Panc1 (cell line): ENCODE measurements at regions not wholly inside any gene's neighbourhood (a gene's known extent, or its start where the extent isn't known, plus 50 kb on each side); places are given as distances from the start of the nearest gene placed in this dataset.

Source experiments
- ATAC-seq: fragments of 200-7000 bp; cut with Tn5 transposase; 2 replicates; pipeline ENCODE4 v1.9.1; 2020; ENCODE audit warnings: mild to moderate bottlenecking, moderate library complexity
- BruUV-seq: library from RNA; stranded (reverse); fragments of 400-500 nt; replicated peaks from 2 replicates; lab custom pipeline; 2021; lab: Mats Ljungman, UMichigan
- CTCF ChIA-PET: fragments of 300-600 bp; sonication (Branson Sonifier 250); formaldehyde crosslinking; loops from one replicate; lab custom pipeline; 2022; ENCODE audit warnings: antibody characterized with exemption; lab: Charles Lee
- POLR2A ChIA-PET: fragments of 300-600 bp; sonication (Branson Sonifier 250); formaldehyde crosslinking; loops from one replicate; lab custom pipeline; 2022; ENCODE audit warnings: antibody characterized with exemption; lab: Charles Lee
- DNase-seq: peaks from one replicate; pipeline ENCODE4 v3.0.0-alpha.2; 2010; ENCODE audit warnings: low read depth, low spot score
- H3K27ac ChIP-seq: 2 replicates; pipeline ENCODE4 v1.5.1; 2011; ENCODE audit warnings: mild to moderate bottlenecking, low read length, inconsistent platforms
- H3K27me3 ChIP-seq: fragments of 200-500 bp; sonication (Bioruptor generic); 2 replicates; pipeline ENCODE4 v1.6.0; 2014; ENCODE audit warnings: low read length, inconsistent platforms; ENCODE audit not compliant: control insufficient read depth, insufficient read depth
- H3K36me3 ChIP-seq: fragments of 200-500 bp; sonication (Bioruptor generic); 2 replicates; pipeline ENCODE4 v1.5.1; 2014; ENCODE audit warnings: inconsistent platforms, mild to moderate bottlenecking, low read length, moderate library complexity; ENCODE audit not compliant: control insufficient read depth, insufficient read depth
- H3K4me1 ChIP-seq: 2 replicates; pipeline ENCODE4 v1.5.1; 2011; ENCODE audit warnings: inconsistent platforms, mild to moderate bottlenecking, low read length, moderate library complexity; ENCODE audit not compliant: control insufficient read depth, insufficient read depth
- H3K4me3 ChIP-seq, 2 experiments: 2 replicates each; pipeline ENCODE4 v1.5.1; 2011 to 2012; ENCODE audit warnings: low read depth in 2 of 2, low read length in 2 of 2, mild to moderate bottlenecking in 2 of 2, inconsistent platforms in 1 of 2, moderate library complexity in 1 of 2
- H3K9me3 ChIP-seq: fragments of 200-500 bp; sonication (Bioruptor generic); 2 replicates; pipeline ENCODE4 v1.5.1; 2014; ENCODE audit warnings: low read depth, mild to moderate bottlenecking, inconsistent platforms, low read length, moderate library complexity; ENCODE audit not compliant: control insufficient read depth, insufficient read depth
- CTCF ChIP-seq: fragments of 450-650 bp; IDR thresholded peaks from 2 replicates; pipeline ENCODE4 v1.5.1; 2017; ENCODE audit warnings: mild to moderate bottlenecking
- POLR2AphosphoS5 ChIP-seq: IDR thresholded peaks from 2 replicates; pipeline ENCODE4 v1.6.1; 2012; ENCODE audit warnings: mild to moderate bottlenecking, low read depth, low read length, moderate library complexity
- REST ChIP-seq, 2 experiments: IDR thresholded peaks; 2 replicates each; pipeline ENCODE4 v1.6.1; 2011 to 2012; ENCODE audit warnings: low read depth in 2 of 2, control low read depth in 1 of 2, low read length in 1 of 2, mild to moderate bottlenecking in 1 of 2, moderate library complexity in 1 of 2; ENCODE audit not compliant: insufficient read depth in 1 of 2
- SIN3A ChIP-seq: IDR thresholded peaks from 2 replicates; pipeline ENCODE4 v1.6.1; 2012; ENCODE audit warnings: low read depth, mild to moderate bottlenecking, low read length, moderate library complexity, borderline replicate concordance; ENCODE audit not compliant: insufficient read depth
- TCF7L2 ChIP-seq: IDR thresholded peaks from 2 replicates; pipeline ENCODE4 v1.6.1; 2011; ENCODE audit warnings: mild to moderate bottlenecking, low read depth, low read length, inconsistent platforms
- in situ Hi-C: cut with HindIII; loops from 2 replicates; pipeline ENCODE4 v1.10.0; 2016; ENCODE audit warnings: low sequenced_read_pairs, low pct_unique_long_range_greater_than_20kb
- intact Hi-C: fragments of 100-400 bp; cut with micrococcal nuclease; formaldehyde crosslinking; loops from one replicate; pipeline ENCODE4 v1.10.0; 2022; ENCODE audit not compliant: unreplicated experiment

GRCh38 chr2:120498576-120499394 is 152.8 kb downstream of the INHBB start:
- H3K4me1 ChIP-seq, result no peaks in the 10 kb centered on the region
- H3K4me3 ChIP-seq, result no peak overlapping the region
- H3K9me3 ChIP-seq, result no peaks in the 10 kb centered on the region
- intact Hi-C loops (no loop called here), in situ Hi-C loops (no loop called here)
- no peak for DNase-seq
- BruUV-seq, result no TSS peak
- no peaks in the 10 kb centered on the region for H3K36me3 ChIP-seq
- CTCF ChIA-PET, result interaction anchor here (0.6 kb wide), 1 partner anchor 32 kb away, joined by 4 read pairs; no protein-coding TSS in a partner anchor
- POLR2A ChIA-PET, result no interaction called here
- ATAC-seq, result peak; percentile 53; the same call in 1 of the 2 replicates
- H3K27me3 ChIP-seq, result no peaks in the 10 kb centered on the region
- no peak for TF ChIP-seq REST (IDR thresholded peaks at IDR 0.05; ENCODE audit: insufficient read depth in 1 of 2, low read depth in 2 of 2, low read length in 1 of 2)
- TF ChIP-seq POLR2AphosphoS5, result no peak
- no peak for TF ChIP-seq CTCF
- TF ChIP-seq SIN3A, result no peak
- no peak for TF ChIP-seq TCF7L2
- no peak overlapping the region for H3K27ac ChIP-seq

GRCh38 chr2:120499784-120500495 is 154.0 kb downstream of the INHBB start:
- no peak for DNase-seq
- POLR2A ChIA-PET, result no interaction called here
- Histone ChIP-seq H3K4me1 (no peaks in the 10 kb centered on the region), H3K9me3 (no peaks in the 10 kb centered on the region), H3K27ac (no peak overlapping the region), H3K27me3 (no peaks in the 10 kb centered on the region), H3K4me3 (no peak overlapping the region), H3K36me3 (no peaks in the 10 kb centered on the region)
- TF ChIP-seq SIN3A (no peak), CTCF (no peak), REST (IDR thresholded peaks at IDR 0.05; ENCODE audit: insufficient read depth in 1 of 2, low read depth in 2 of 2, low read length in 1 of 2) (no peak), POLR2AphosphoS5 (no peak), TCF7L2 (no peak)
- CTCF ChIA-PET, result no interaction called here
- BruUV-seq, result no TSS peak
- in situ Hi-C loops, result no loop called here
- intact Hi-C loops, result no loop called here
- ATAC-seq, result no peak
